Spleen (tissue), 7 donors: ENCODE measurements at regions not wholly inside any gene's neighbourhood (a gene's known extent, or its start where the extent isn't known, plus 50 kb on each side); places are given as distances from the start of the nearest gene placed in this dataset.

Experiments
- POLR2A ChIP-seq, 3 donors: fragments of 450-650 bp; IDR thresholded peaks; one replicate each; pipeline ENCODE4 v1.5.1; 2017; ENCODE audit warnings: antibody characterized with exemption in 3 of 3, mild to moderate bottlenecking in 1 of 3
- TF ChIP-seq, protein P1 (sequence below), 11 experiments: fragments of 200-600 bp in 7 of 11; fragments of 450-650 bp in 4 of 11; sonication (generic) in 4 of 11; IDR thresholded peaks in 8 of 11; conservative IDR thresholded peaks in 3 of 11; 1 replicate in 7 of 11; 2 replicates in 4 of 11; pipeline versions ENCODE4 v1.4.0 to v1.8.0; 2016 to 2021; ENCODE audit warnings: antibody characterized with exemption in 11 of 11, inconsistent platforms in 4 of 11, mild to moderate bottlenecking in 1 of 11
- donor health status: DM: no; HTN: no; CAD: no; lungs with moderate emphysema.
- donor health status: DM: no; HTN: no; CAD: no.
- donor health status: DM: no; HTN: no; CAD: no.

DNA sequence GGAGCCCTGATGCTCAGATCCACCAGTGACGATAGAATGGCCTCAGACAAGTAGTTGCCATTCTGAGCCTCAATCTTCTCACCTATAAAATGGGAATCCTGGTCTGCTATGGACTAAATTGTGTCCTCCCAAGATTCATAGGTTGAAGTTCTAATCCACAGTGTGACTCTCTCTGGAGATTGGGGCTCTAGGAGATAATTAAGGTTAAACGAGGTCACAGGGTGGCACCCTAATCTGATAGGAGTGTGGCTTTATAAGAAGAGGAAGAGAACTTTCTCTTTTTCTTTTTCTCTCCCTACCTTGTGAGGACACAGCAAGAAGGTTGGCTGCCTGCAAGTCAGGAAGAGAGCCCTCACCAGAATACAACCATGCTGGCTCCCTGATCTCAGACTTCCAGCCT is 214.1 kb downstream of the KATNAL1 start:
- TF ChIP-seq, protein P1, sequence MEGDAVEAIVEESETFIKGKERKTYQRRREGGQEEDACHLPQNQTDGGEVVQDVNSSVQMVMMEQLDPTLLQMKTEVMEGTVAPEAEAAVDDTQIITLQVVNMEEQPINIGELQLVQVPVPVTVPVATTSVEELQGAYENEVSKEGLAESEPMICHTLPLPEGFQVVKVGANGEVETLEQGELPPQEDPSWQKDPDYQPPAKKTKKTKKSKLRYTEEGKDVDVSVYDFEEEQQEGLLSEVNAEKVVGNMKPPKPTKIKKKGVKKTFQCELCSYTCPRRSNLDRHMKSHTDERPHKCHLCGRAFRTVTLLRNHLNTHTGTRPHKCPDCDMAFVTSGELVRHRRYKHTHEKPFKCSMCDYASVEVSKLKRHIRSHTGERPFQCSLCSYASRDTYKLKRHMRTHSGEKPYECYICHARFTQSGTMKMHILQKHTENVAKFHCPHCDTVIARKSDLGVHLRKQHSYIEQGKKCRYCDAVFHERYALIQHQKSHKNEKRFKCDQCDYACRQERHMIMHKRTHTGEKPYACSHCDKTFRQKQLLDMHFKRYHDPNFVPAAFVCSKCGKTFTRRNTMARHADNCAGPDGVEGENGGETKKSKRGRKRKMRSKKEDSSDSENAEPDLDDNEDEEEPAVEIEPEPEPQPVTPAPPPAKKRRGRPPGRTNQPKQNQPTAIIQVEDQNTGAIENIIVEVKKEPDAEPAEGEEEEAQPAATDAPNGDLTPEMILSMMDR (IDR thresholded peaks at IDR 0.05 in 8 of 11, conservative IDR thresholded peaks at IDR 0.05 in 3 of 11) = no peak
- TF ChIP-seq POLR2A (IDR thresholded peaks at IDR 0.05) = no peak
